Uterus (tissue), 3 donors: ENCODE measurements at regions not wholly inside any gene's neighbourhood (a gene's known extent, or its start where the extent isn't known, plus 50 kb on each side); places are given as distances from the start of the nearest gene placed in this dataset.

ENCODE experiments used
- DNase-seq, 2 donors: peaks; one replicate each; pipeline ENCODE4 v3.0.0-alpha.2; 2019 to 2020
- H3K27ac ChIP-seq, 2 donors: fragments of 200-600 bp; sonication (generic); 1 replicate in 1 of 2; 2 replicates in 1 of 2; pipeline ENCODE4 v1.5.1; 2016 to 2018
- H3K27me3 ChIP-seq, 2 donors: fragments of 200-600 bp; sonication (generic); one replicate each; pipeline ENCODE4 v1.5.1; 2018 to 2019; ENCODE audit warnings: control low read depth in 1 of 2
- H3K36me3 ChIP-seq, 2 donors: fragments of 200-600 bp; sonication (generic); one replicate each; pipeline ENCODE4 v1.5.1; 2019; ENCODE audit warnings: control low read depth in 1 of 2
- H3K4me1 ChIP-seq, 2 donors: fragments of 200-600 bp; sonication (generic); one replicate each; pipeline ENCODE4 v1.5.1; 2018 to 2019; ENCODE audit warnings: control low read depth in 1 of 2
- H3K4me3 ChIP-seq, 2 donors: fragments of 200-600 bp; sonication (generic); 1 replicate in 1 of 2; 2 replicates in 1 of 2; pipeline ENCODE4 v1.5.1; 2018 to 2019; ENCODE audit warnings: mild to moderate bottlenecking in 1 of 2
- H3K9me3 ChIP-seq, 2 donors: fragments of 200-600 bp; sonication (generic); one replicate each; pipeline ENCODE4 v1.5.1; 2019; ENCODE audit warnings: control low read depth in 1 of 2
- CTCF ChIP-seq, 4 experiments: fragments of 200-600 bp in 2 of 4; fragments of 450-650 bp in 2 of 4; sonication (generic) in 2 of 4; IDR thresholded peaks; one replicate each; pipeline ENCODE4 v1.5.1; 2016 to 2019; ENCODE audit warnings: antibody characterized with exemption in 4 of 4, mild to moderate bottlenecking in 2 of 4, moderate library complexity in 1 of 4
- POLR2A ChIP-seq, 2 donors: fragments of 450-650 bp; IDR thresholded peaks; one replicate each; pipeline ENCODE4 v1.6.1; 2016; ENCODE audit warnings: antibody characterized with exemption in 2 of 2, mild to moderate bottlenecking in 1 of 2, moderate library complexity in 1 of 2
- intact Hi-C: fragments of 100-400 bp; cut with DNase I; formaldehyde crosslinking; loops from one replicate; pipeline ENCODE4 v1.15.1; 2023; ENCODE audit warnings: low total_unique reads
- donor health status: DM: yes; HTN: yes; CAD: no.

DNA sequence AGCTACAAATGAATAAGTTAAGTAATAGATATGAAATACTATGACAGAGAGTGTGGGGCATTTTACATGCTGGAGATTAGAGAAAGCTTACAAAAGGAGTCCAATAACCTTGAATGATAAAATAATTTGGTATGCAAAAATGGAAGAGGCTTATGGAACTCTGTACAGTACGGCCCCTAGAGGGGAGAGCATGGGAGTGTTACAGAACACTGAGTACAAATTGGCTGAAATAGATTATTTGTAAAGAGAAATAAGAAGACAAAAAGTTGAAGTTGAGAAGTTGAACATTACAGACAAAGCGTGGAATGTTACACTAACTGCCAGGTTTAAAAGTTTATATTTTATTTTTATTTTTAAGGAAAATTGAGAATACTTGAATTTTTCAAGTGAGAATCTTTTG is 192.1 kb upstream of the DOK6 start:
- intact Hi-C loops = no loop called here

DNA sequence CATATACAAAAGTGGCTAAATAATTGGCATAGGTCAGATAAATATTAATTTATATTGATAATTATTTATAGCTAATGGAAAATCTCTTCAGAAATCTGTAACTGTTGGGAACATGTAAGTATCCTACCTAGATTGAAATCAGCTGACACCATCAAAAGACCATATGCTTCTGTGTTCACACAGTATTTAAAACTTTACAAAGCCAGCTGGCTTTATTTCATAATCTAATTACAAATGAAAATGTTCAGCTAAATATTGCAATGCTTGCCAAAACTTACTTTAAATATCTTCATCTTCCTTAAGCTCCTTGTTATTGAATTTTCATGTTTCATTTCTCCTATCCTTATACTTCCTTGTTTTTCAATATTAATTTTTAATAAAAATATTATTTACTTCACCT is 190.9 kb upstream of the DOK6 start:
- TF ChIP-seq CTCF (IDR thresholded peaks at IDR 0.05) (no peak), POLR2A (IDR thresholded peaks at IDR 0.05) (no peak)
- Histone ChIP-seq H3K4me1 (no peaks in the 10 kb centered on the region), H3K9me3 (no peaks in the 10 kb centered on the region), H3K36me3 (peaks cover 0 to 4% of the 10 kb centered on the region in 2 donors), H3K27ac (no peak overlapping the region), H3K4me3 (no peak overlapping the region), H3K27me3 (no peaks in the 10 kb centered on the region)
- DNase-seq = no peak
- intact Hi-C loops = no loop called here

More for the DNA sequence above, 192.1 kb upstream of the DOK6 start:
- DNase-seq = no peak
- H3K9me3 ChIP-seq = no peaks in the 10 kb centered on the region
- no peak for TF ChIP-seq CTCF (IDR thresholded peaks at IDR 0.05)
- no peak for TF ChIP-seq POLR2A (IDR thresholded peaks at IDR 0.05)
- H3K4me1 ChIP-seq = no peaks in the 10 kb centered on the region
- peaks cover 0 to 4% of the 10 kb centered on the region in 2 donors for H3K36me3 ChIP-seq
- H3K4me3 ChIP-seq = no peak overlapping the region
- H3K27ac ChIP-seq = no peak overlapping the region
- no peaks in the 10 kb centered on the region for H3K27me3 ChIP-seq

DNA sequence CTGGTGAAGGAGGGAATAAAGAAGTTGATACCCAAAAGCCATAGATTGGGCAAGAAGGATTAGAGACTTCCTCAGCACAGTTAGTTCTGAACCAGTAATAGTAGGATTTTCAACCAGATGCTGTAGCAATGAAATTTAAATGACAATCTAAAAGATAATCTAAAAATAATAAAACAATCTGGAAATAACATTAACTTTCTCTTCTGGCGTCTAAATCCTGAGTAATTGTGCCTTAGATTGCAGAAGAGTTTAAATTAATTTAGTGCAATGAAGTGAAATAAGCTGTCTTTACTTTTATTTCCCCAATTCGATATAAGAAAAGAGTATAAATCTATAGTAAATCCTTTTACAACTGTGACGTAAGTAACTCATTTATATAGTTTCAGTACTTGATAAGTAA is 186.8 kb upstream of the DOK6 start:
- H3K27ac ChIP-seq = no peak overlapping the region
- H3K4me3 ChIP-seq = no peak overlapping the region
- H3K4me1 ChIP-seq = no peaks in the 10 kb centered on the region
- no peak for DNase-seq
- intact Hi-C loops = no loop called here
- no peaks in the 10 kb centered on the region for H3K27me3 ChIP-seq
- H3K36me3 ChIP-seq = peaks cover 0 to 4% of the 10 kb centered on the region in 2 donors
- no peak for TF ChIP-seq CTCF (IDR thresholded peaks at IDR 0.05)
- TF ChIP-seq POLR2A (IDR thresholded peaks at IDR 0.05) = no peak
- no peaks in the 10 kb centered on the region for H3K9me3 ChIP-seq

- TF ChIP-seq CTCF (IDR thresholded peaks at IDR 0.05) (no peak), POLR2A (IDR thresholded peaks at IDR 0.05) (no peak)
- DNase-seq = no peak
- intact Hi-C loops = no loop called here
- Histone ChIP-seq H3K27ac (no peak overlapping the region), H3K9me3 (no peaks in the 10 kb centered on the region), H3K27me3 (no peaks in the 10 kb centered on the region), H3K36me3 (no peaks in the 10 kb centered on the region), H3K4me1 (no peaks in the 10 kb centered on the region), H3K4me3 (no peak overlapping the region)
Measured at GRCh38 chr18:69215161-69215560, 185.5 kb upstream of the DOK6 start.

DNA sequence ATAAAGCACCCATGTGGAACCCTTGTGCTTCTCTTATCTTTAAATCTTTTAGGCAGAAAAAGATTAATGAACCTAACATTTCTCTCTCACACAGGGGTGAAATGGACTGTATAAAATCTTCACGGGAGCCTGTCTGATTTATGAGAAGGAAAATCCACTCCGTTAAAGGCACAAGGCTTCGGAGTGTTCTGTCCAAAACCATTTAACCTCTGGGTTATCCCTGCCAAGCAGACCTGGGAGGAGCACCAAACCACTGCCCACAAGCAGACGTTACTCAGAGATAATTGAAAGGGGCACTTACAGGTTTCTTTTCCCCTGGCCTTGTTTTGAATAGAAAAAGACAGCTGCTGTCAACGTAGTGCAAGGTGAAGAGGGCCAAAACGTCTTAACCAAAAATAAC is 184.4 kb upstream of the DOK6 start:
- intact Hi-C loops = no loop called here
- Histone ChIP-seq H3K4me3 (no peak overlapping the region), H3K27me3 (no peaks in the 10 kb centered on the region), H3K4me1 (no peaks in the 10 kb centered on the region), H3K9me3 (no peaks in the 10 kb centered on the region), H3K27ac (no peak overlapping the region), H3K36me3 (no peaks in the 10 kb centered on the region)
- DNase-seq = no peak
- no peak for TF ChIP-seq CTCF (IDR thresholded peaks at IDR 0.05)
- no peak for TF ChIP-seq POLR2A (IDR thresholded peaks at IDR 0.05)
